Activated CD4-positive, alpha-beta T cell treated with anti-CD3 and anti-CD28 coated beads, Interleukin-2, amount 10 ng/mL, durations not matched to agents 24 days and 14 days (primary cell): ENCODE measurements at regions not wholly inside any gene's neighbourhood (a gene's known extent, or its start where the extent isn't known, plus 50 kb on each side); places are given as distances from the start of the nearest gene placed in this dataset.
"Not testable (repeated sequence)": the region's sequence is repeated elsewhere in the genome, so short reads cannot be mapped to it uniquely, and the experiment has no call there.

Source experiments
- DNase-seq: peaks from one replicate; pipeline ENCODE4 v3.0.0; 2022
- H3K27ac Mint-ChIP-seq: one replicate; pipeline ENCODE4 v1.8.0; 2022; ENCODE audit warnings: mild to moderate bottlenecking, mixed read lengths
- H3K27me3 Mint-ChIP-seq: one replicate; pipeline ENCODE4 v1.8.0; 2022; ENCODE audit warnings: mixed read lengths
- H3K36me3 Mint-ChIP-seq: one replicate; pipeline ENCODE4 v1.8.0; 2022; ENCODE audit warnings: low read depth, mild to moderate bottlenecking, mixed read lengths
- H3K4me1 Mint-ChIP-seq: one replicate; pipeline ENCODE4 v1.8.0; 2021; ENCODE audit warnings: mixed read lengths
- H3K4me3 Mint-ChIP-seq: one replicate; pipeline ENCODE4 v1.8.0; 2022; ENCODE audit warnings: mild to moderate bottlenecking, moderate library complexity, mixed read lengths
- H3K9me3 Mint-ChIP-seq: one replicate; pipeline ENCODE4 v1.8.0; 2021; ENCODE audit warnings: mixed read lengths
- intact Hi-C: fragments of 100-400 bp; cut with micrococcal nuclease; formaldehyde crosslinking; loops from one replicate; pipeline ENCODE4 v1.15.1; 2023

GRCh38 chr4:66016240-66016639 is 346.0 kb upstream of the EPHA5 start:
- Mint-ChIP-seq H3K27me3 (no peaks in the 10 kb centered on the region), H3K9me3 (peaks cover 21% of the 10 kb centered on the region), H3K27ac (no peak overlapping the region), H3K4me1 (no peaks in the 10 kb centered on the region), H3K4me3 (no peak overlapping the region), H3K36me3 (no peaks in the 10 kb centered on the region)
- no peak for DNase-seq
- intact Hi-C loops = no loop called here

GRCh38 chr4:66014146-66014765 is 344.0 kb upstream of the EPHA5 start:
- no peaks in the 10 kb centered on the region for H3K4me1 Mint-ChIP-seq

GRCh38 chr4:66000510-66001117 is 330.3 kb upstream of the EPHA5 start:
- Mint-ChIP-seq H3K27me3 (no peaks in the 10 kb centered on the region), H3K4me3 (no peak overlapping the region), H3K9me3 (no peaks in the 10 kb centered on the region), H3K27ac (no peak overlapping the region), H3K36me3 (no peaks in the 10 kb centered on the region), H3K4me1 (no peaks in the 10 kb centered on the region)
- intact Hi-C loops = no loop called here
- no peak for DNase-seq

More at GRCh38 chr4:66014146-66014765, 344.0 kb upstream of the EPHA5 start:
- no peak overlapping the region for H3K4me3 Mint-ChIP-seq
- no peaks in the 10 kb centered on the region for H3K36me3 Mint-ChIP-seq
- intact Hi-C loops = no loop called here
- no peaks in the 10 kb centered on the region for H3K27me3 Mint-ChIP-seq
- peaks cover 22% of the 10 kb centered on the region for H3K9me3 Mint-ChIP-seq
- H3K27ac Mint-ChIP-seq = no peak overlapping the region
- no peak for DNase-seq

GRCh38 chr4:65999518-65999871 is 329.2 kb upstream of the EPHA5 start:
- H3K27me3 Mint-ChIP-seq = no peaks in the 10 kb centered on the region
- intact Hi-C loops = no loop called here
- no peak for DNase-seq
- no peaks in the 10 kb centered on the region for H3K4me1 Mint-ChIP-seq
- no peaks in the 10 kb centered on the region for H3K36me3 Mint-ChIP-seq
- no peak overlapping the region for H3K27ac Mint-ChIP-seq
- H3K4me3 Mint-ChIP-seq = no peak overlapping the region
- H3K9me3 Mint-ChIP-seq = no peaks in the 10 kb centered on the region

- intact Hi-C loops, H3K27me3 Mint-ChIP-seq, H3K4me3 Mint-ChIP-seq, H3K27ac Mint-ChIP-seq, DNase-seq, H3K4me1 Mint-ChIP-seq, H3K9me3 Mint-ChIP-seq, H3K36me3 Mint-ChIP-seq: not testable (repeated sequence)
Observed at GRCh38 chr4:65998807-65999517, 328.7 kb upstream of the EPHA5 start.

- Mint-ChIP-seq H3K4me1 (no peaks in the 10 kb centered on the region), H3K9me3 (peaks cover 9% of the 10 kb centered on the region), H3K36me3 (no peaks in the 10 kb centered on the region), H3K27ac (no peak overlapping the region), H3K27me3 (no peaks in the 10 kb centered on the region), H3K4me3 (no peak overlapping the region)
- intact Hi-C loops = no loop called here
- DNase-seq = no peak
Observed at GRCh38 chr4:65983061-65983460, 312.8 kb upstream of the EPHA5 start.

GRCh38 chr4:65976287-65976686 is 306.0 kb upstream of the EPHA5 start:
- Mint-ChIP-seq H3K9me3 (peaks cover 7% of the 10 kb centered on the region), H3K4me1 (no peaks in the 10 kb centered on the region), H3K27ac (no peak overlapping the region), H3K36me3 (no peaks in the 10 kb centered on the region), H3K27me3 (no peaks in the 10 kb centered on the region), H3K4me3 (no peak overlapping the region)
- intact Hi-C loops = no loop called here
- DNase-seq = no peak

GRCh38 chr4:65973186-65973585 is 302.9 kb upstream of the EPHA5 start:
- H3K4me1 Mint-ChIP-seq = no peaks in the 10 kb centered on the region
- no peaks in the 10 kb centered on the region for H3K36me3 Mint-ChIP-seq
- H3K4me3 Mint-ChIP-seq = no peak overlapping the region
- H3K27ac Mint-ChIP-seq = no peak overlapping the region
- H3K9me3 Mint-ChIP-seq = peaks cover 3% of the 10 kb centered on the region
- DNase-seq = no peak
- H3K27me3 Mint-ChIP-seq = no peaks in the 10 kb centered on the region
- intact Hi-C loops = no loop called here

- H3K9me3 Mint-ChIP-seq = peaks cover 3% of the 10 kb centered on the region
- intact Hi-C loops = no loop called here
Observed at GRCh38 chr4:65971686-65972085, 301.4 kb upstream of the EPHA5 start.

GRCh38 chr4:65968831-65969558 is 298.7 kb upstream of the EPHA5 start:
- Mint-ChIP-seq H3K36me3 (no peaks in the 10 kb centered on the region), H3K4me3 (no peak overlapping the region), H3K4me1 (no peaks in the 10 kb centered on the region), H3K27ac (no peak overlapping the region), H3K9me3 (no peaks in the 10 kb centered on the region), H3K27me3 (no peaks in the 10 kb centered on the region)
- intact Hi-C loops = no loop called here
- no peak for DNase-seq

More at GRCh38 chr4:65971686-65972085, 301.4 kb upstream of the EPHA5 start:
- no peak overlapping the region for H3K27ac Mint-ChIP-seq
- no peak overlapping the region for H3K4me3 Mint-ChIP-seq
- H3K27me3 Mint-ChIP-seq = no peaks in the 10 kb centered on the region
- no peaks in the 10 kb centered on the region for H3K4me1 Mint-ChIP-seq
- H3K36me3 Mint-ChIP-seq = no peaks in the 10 kb centered on the region
- DNase-seq = no peak

- Mint-ChIP-seq H3K9me3 (no peaks in the 10 kb centered on the region), H3K27me3 (no peaks in the 10 kb centered on the region), H3K36me3 (no peaks in the 10 kb centered on the region), H3K27ac (no peak overlapping the region), H3K4me1 (no peaks in the 10 kb centered on the region), H3K4me3 (no peak overlapping the region)
- intact Hi-C loops = no loop called here
- no peak for DNase-seq
Observed at GRCh38 chr4:65960751-65961150, 290.5 kb upstream of the EPHA5 start.

- Mint-ChIP-seq H3K4me1 (no peaks in the 10 kb centered on the region), H3K27me3 (no peaks in the 10 kb centered on the region), H3K9me3 (no peaks in the 10 kb centered on the region), H3K36me3 (no peaks in the 10 kb centered on the region), H3K27ac (no peak overlapping the region), H3K4me3 (no peak overlapping the region)
- intact Hi-C loops = no loop called here
- no peak for DNase-seq
Observed at GRCh38 chr4:65954416-65954815, 284.1 kb upstream of the EPHA5 start.

- no peak overlapping the region for H3K27ac Mint-ChIP-seq
- H3K27me3 Mint-ChIP-seq = no peaks in the 10 kb centered on the region
- no peak for DNase-seq
- no peaks in the 10 kb centered on the region for H3K9me3 Mint-ChIP-seq
- no peaks in the 10 kb centered on the region for H3K36me3 Mint-ChIP-seq
- no peaks in the 10 kb centered on the region for H3K4me1 Mint-ChIP-seq
- intact Hi-C loops = no loop called here
- no peak overlapping the region for H3K4me3 Mint-ChIP-seq
Observed at GRCh38 chr4:65951177-65951576, 280.9 kb upstream of the EPHA5 start.

- no peak overlapping the region for H3K4me3 Mint-ChIP-seq
- intact Hi-C loops = no loop called here
- H3K4me1 Mint-ChIP-seq = no peaks in the 10 kb centered on the region
- DNase-seq = no peak
- no peaks in the 10 kb centered on the region for H3K36me3 Mint-ChIP-seq
- H3K9me3 Mint-ChIP-seq = no peaks in the 10 kb centered on the region
- no peak overlapping the region for H3K27ac Mint-ChIP-seq
- no peaks in the 10 kb centered on the region for H3K27me3 Mint-ChIP-seq
Observed at GRCh38 chr4:65943076-65943475, 272.8 kb upstream of the EPHA5 start.
